ENCODE measurements at regions not wholly inside any gene's neighbourhood (a gene's known extent, or its start where the extent isn't known, plus 50 kb on each side); places are given as distances from the start of the nearest gene placed in this dataset.

GRCh38 chr15:95715906-95716656 lies 614.4 kb upstream of the NR2F2 start (continued):
- TF ChIP-seq ZBTB40 (IDR thresholded peaks at IDR 0.05) = no peak
- no peak for TF ChIP-seq ZBTB40 (CRISPR knock-in tag; IDR thresholded peaks at IDR 0.05)

GRCh38 chr15:95716708-95717107 lies 613.8 kb upstream of the NR2F2 start:
- Histone ChIP-seq H3K27ac (ENCODE audit: extremely low read length, insufficient read depth, low read length) (no peak overlapping the region), H3K27me3 (ENCODE audit: control insufficient read depth in 1 of 2, insufficient read depth in 2 of 2, low read length in 2 of 2) (no peaks in the 10 kb centered on the region), H3K9ac (ENCODE audit: insufficient read depth, low read depth, low read length) (no peak overlapping the region), H3K4me3 (replicated peaks in 1 of 3; ENCODE audit: insufficient read depth in 1 of 3, low read depth in 2 of 3, low read length in 3 of 3) (no peak overlapping the region), H3K4me1 (ENCODE audit: insufficient read depth, low read length) (no peaks in the 10 kb centered on the region), H3K9me3 (ENCODE audit: low read length) (peaks cover 54% of the 10 kb centered on the region), H3K36me3 (replicated peaks in 1 of 2; ENCODE audit: control insufficient read depth in 1 of 2, insufficient read depth in 2 of 2, low read length in 2 of 2) (no peaks in the 10 kb centered on the region), H4K20me1 (ENCODE audit: insufficient read depth, low read length) (no peaks in the 10 kb centered on the region), H3K4me2 (ENCODE audit: low read depth, low read length) (no peak overlapping the region), H2AFZ (ENCODE audit: low read length) (no peak overlapping the region), H3K79me2 (ENCODE audit: insufficient read depth, low read length) (no peaks in the 10 kb centered on the region)
- ATAC-seq = no peak
- intact Hi-C loops (cut with micrococcal nuclease; ENCODE audit: unreplicated experiment) = no loop called here
- FAIRE-seq = no peak
- no peak for DNase-seq (ENCODE audit: low spot score)
- ChIA-PET POLR2A (no interaction called here), CTCF (ENCODE audit: low intra/inter-chr PET ratio, low total read pairs) (no interaction called here)
- no TSS peak for BruUV-seq (replicated peaks)
- in situ Hi-C loops (cut with HindIII; ENCODE audit: extremely low pct_ligation_motif_present, low pct_unique_long_range_greater_than_20kb) = no loop called here
- TF ChIP-seq RARG (CRISPR knock-in tag; IDR thresholded peaks at IDR 0.05; ENCODE audit: low read depth) = no peak
- no peak for TF ChIP-seq ZNF83 (CRISPR knock-in tag; IDR thresholded peaks at IDR 0.05; ENCODE audit: borderline replicate concordance)
- no peak for TF ChIP-seq XRCC5 (optimal IDR thresholded peaks at IDR 0.05; ENCODE audit: low read length)
- TF ChIP-seq CENPT (CRISPR knock-in tag; IDR thresholded peaks at IDR 0.05; ENCODE audit: low read depth) = no peak
- no peak for TF ChIP-seq ATF6 (CRISPR knock-in tag; conservative IDR thresholded peaks at IDR 0.05)
- no peak for TF ChIP-seq ZNF18 (CRISPR knock-in tag; IDR thresholded peaks at IDR 0.05; ENCODE audit: insufficient replicate concordance)
- TF ChIP-seq RELA (CRISPR knock-in tag; IDR thresholded peaks at IDR 0.05) = no peak
